ENCODE measurements at regions not wholly inside any gene's neighbourhood (a gene's known extent, or its start where the extent isn't known, plus 50 kb on each side); places are given as distances from the start of the nearest gene placed in this dataset.
"Not testable (repeated sequence)": the region's sequence is repeated elsewhere in the genome, so short reads cannot be mapped to it uniquely, and the experiment has no call there.

GRCh38 chr6:84635081-84635761 lies 129.2 kb downstream of the TBX18 start:
- no peak for TF ChIP-seq CTCF (IDR thresholded peaks at IDR 0.05; ENCODE audit: control extremely low read depth, extremely low read depth, low read depth, missing control alignments)
- no peak for DNase-seq (ENCODE audit: extremely low spot score)
- CTCF ChIA-PET: no interaction called here
- POLR2A ChIA-PET: no interaction called here

DNA sequence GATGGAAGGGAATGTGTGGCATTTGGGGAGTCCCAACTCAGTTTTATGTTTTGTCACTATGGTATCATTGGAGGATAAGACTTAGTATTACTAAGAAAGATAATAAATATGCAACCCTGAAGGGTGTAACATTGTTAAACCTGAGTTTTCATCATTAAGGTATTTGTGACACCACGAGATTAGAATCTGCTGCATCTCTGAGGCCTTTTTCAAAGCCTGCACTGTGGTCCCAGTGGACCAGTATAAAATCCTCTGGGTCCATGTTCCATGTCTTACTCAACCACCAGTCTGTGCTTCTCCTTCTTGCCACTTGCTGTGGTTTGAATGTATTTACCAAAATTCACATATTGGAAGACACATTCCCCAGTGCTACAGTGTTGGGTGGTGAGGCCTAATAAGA lies 130.6 kb downstream of the TBX18 start:
- DNase-seq (ENCODE audit: extremely low spot score): no peak
- CTCF ChIA-PET: no interaction called here

DNA sequence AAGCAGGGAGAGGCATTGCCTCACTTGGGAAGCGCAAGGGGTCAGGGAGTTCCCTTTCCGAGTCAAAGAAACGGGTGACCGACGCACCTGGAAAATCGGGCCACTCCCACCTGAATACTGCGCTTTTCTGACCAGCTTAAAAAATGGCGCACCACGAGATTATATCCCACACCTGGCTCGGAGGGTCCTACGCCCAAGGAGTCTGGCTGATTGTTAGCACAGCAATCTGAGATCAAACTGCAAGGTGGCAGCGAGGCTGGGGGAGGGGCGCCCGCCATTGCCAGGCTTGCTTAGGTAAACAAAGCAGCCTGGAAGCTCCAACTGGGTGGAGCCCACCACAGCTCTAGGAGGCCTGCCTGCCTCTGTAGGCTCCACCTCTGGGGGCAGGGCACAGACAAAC lies 137.9 kb downstream of the TBX18 start:
- CTCF ChIA-PET; POLR2A ChIA-PET; DNase-seq (ENCODE audit: extremely low spot score): not testable (repeated sequence)

More for the DNA sequence above, 130.6 kb downstream of the TBX18 start:
- POLR2A ChIA-PET: no interaction called here
- TF ChIP-seq CTCF (IDR thresholded peaks at IDR 0.05; ENCODE audit: control extremely low read depth, extremely low read depth, low read depth, missing control alignments): no peak

DNA sequence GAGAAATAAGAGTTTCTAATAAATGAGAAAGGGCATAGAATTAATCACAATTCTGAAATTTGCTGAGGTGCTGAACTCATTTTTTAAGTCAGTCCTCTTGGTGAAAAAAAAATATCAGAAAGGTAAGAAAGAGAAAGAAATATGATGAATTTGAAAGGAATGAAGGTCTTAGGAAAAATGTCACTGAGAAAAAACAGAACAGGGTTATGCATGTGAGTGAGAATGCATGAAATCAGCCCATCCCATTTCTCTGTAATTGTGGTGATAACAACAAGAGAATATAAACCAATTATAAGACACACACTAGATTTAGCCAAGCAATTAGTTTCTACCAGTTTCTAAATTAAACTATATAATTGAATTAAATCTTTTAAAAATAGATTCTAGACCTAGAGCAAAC lies 138.9 kb downstream of the TBX18 start:
- TF ChIP-seq CTCF (IDR thresholded peaks at IDR 0.05; ENCODE audit: control extremely low read depth, extremely low read depth, low read depth, missing control alignments): no peak
- ChIA-PET POLR2A (no interaction called here), CTCF (no interaction called here)
- DNase-seq (ENCODE audit: extremely low spot score): no peak

GRCh38 chr6:84623956-84624680 lies 140.3 kb downstream of the TBX18 start:
- ChIA-PET CTCF (interaction anchor here (1.0 kb wide), 1 partner anchor 32 kb away, joined by 3 read pairs; no protein-coding TSS in a partner anchor), POLR2A (no interaction called here)
- DNase-seq (ENCODE audit: extremely low spot score): no peak
- TF ChIP-seq CTCF (IDR thresholded peaks at IDR 0.05; ENCODE audit: control extremely low read depth, extremely low read depth, low read depth, missing control alignments): no peak

- no peak for TF ChIP-seq CTCF (IDR thresholded peaks at IDR 0.05; ENCODE audit: control extremely low read depth, extremely low read depth, low read depth, missing control alignments)
- ChIA-PET POLR2A (no interaction called here), CTCF (no interaction called here)
- DNase-seq (ENCODE audit: extremely low spot score): no peak
These were observed 145.6 kb downstream of the TBX18 start for GRCh38 chr6:84618836-84619235.

- CTCF ChIA-PET: no interaction called here
- no peak for TF ChIP-seq CTCF (IDR thresholded peaks at IDR 0.05; ENCODE audit: control extremely low read depth, extremely low read depth, low read depth, missing control alignments)
- POLR2A ChIA-PET: no interaction called here
- DNase-seq (ENCODE audit: extremely low spot score): no peak
These were observed 146.2 kb downstream of the TBX18 start for GRCh38 chr6:84618046-84618752.
